DMS53 treated with DMSO at 0.1 percent for 48 hours (cell line): ENCODE measurements at regions not wholly inside any gene's neighbourhood (a gene's known extent, or its start where the extent isn't known, plus 50 kb on each side); places are given as distances from the start of the nearest gene placed in this dataset.
"Not testable (repeated sequence)": the region's sequence is repeated elsewhere in the genome, so short reads cannot be mapped to it uniquely, and the experiment has no call there.

Source experiments
- DNase-seq: peaks from one replicate; lab custom pipeline; 2025; ENCODE audit not compliant: unreplicated experiment; lab: John Stamatoyannopoulos, UW

DNA sequence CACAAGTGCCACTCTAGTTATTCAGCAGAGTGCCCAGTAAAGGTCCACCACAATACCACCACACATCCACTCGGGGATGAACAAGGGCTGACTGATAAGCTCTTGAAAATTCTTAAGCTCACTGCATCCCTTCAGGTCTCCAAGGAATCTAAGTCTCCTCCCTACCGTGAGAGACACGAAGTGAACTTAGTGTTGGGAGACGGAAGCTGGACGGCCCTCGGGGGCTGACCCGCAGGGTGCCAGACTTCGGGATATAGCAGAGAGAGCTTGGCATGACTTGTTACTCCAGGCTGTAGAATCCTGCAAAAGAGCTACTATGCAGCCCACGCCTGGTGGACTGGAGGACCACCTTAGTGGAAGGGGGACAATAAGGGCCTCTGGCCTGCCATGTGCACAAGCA is 75.1 kb downstream of the LYZL1 start:
- DNase-seq = not testable (repeated sequence)

DNA sequence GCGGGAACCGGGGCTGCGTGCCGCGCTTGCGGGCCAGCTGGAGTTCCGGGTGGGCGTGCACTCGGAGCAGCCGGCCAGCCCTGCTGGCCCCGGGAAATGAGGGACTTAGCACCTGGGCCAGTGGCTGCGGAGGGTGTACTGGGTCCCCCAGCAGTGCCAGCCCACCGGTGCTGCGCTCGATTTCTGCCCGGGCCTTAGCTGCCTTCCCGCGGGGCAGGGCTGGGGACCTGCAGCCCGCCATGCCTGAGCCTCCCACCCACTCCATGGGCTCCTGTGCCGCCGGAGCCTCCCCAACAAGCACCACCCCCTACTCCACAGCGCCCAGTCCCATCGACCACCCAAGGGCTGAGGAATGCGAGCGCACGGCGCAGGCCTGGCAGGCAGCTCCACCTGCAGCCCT is 77.3 kb downstream of the LYZL1 start:
- DNase-seq = not testable (repeated sequence)

DNA sequence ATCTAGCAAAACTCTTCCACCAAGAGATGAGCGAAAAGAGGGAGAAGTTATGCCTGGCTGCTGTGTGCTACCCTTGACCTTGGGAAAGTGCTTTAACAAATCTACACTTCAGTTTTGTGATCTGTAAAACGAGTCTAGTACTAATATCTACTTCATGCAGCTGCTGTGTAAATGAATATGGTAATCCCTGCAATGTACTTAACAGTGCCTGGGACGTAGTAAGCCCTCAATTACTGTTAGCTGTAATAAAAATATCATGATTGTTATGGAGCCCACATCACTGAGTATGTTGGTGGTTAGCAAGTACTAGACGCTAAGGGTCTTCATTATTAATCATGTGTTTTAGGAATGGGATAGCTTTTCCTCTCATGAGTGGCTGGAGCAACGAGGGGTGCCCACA is 80.5 kb downstream of the LYZL1 start:
- no peak for DNase-seq

DNA sequence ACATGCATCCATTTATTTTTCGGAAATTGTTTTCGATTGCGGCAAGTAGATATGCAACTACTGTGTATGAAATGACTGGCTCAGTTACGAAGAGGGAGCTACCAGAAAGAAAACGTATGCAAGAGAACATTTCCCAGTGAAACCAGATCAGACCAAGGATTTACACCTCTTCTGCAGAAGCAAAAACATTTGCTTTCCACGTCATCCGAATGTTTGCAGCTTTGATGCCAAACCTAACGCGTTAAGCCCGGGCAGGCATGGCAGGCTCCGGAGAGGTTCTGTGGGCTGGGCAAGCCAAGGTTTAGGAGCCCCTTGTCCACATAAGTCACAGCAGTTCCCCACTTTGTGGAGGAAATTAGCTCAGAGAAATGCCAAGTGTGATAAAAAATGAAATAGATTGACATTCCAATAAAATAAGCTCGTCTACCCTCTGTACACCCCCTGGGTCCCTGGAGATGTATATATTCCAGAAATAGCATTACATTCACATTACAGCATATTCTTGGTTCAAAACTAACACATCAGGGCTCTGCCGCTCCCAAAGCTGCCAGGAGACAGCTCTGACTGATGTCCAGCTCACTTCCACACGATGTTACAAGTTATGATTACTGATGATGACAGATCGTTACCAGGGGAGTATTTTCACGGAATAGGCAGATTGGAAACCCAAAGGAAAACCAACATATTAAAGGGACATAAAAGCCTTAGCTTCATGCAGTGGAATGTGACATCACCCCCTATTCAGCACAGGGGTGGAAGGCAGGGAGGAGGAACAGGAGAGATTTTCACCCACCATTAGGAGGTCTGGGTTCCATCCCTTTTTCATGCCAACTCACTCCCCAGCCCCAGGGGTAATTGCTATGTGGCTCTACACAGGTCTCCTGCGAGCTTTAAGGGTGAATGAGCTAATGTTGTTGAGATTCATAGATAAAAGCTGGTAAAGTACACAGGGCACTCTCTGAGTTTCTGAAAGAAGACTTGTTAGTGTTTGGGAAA is 81.5 kb downstream of the LYZL1 start:
- no peak for DNase-seq

DNA sequence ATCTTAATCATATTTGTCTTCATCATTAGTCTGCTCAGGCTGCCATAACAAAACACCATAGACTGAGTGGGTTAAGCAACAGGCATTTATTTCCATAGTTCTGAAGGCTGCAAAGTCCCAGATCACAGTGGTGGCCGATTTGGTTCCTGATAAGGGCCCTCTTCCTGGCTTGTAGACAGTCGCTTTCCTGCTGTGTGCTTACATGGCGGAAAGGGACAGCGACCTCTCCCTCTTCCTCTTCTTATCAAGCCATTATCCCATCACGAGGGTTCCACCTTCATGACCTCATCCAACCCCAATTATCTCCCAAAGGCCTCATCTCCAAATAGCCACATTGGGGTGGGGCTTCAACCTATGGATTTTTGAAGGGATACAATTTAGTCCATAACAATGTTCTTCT is 84.0 kb downstream of the LYZL1 start:
- no peak for DNase-seq

DNA sequence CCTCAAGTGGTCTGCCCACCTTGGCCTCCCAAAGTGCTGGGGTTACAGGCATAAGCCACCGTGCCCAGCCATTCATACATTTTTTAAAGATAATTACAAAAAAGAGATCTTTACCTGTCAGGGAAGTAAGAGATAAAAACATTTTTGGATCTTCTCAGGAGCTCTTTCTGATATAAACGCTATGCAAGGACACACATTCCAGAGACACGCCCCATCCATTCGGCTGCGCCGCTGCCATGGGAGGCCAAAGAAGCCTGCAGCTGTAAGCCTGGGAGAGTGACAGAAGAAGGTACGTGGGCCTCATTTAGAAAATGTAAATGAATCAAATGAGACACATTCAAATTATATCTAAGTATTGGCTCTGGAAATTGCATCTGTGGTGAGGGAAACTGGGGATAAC is 85.3 kb downstream of the LYZL1 start:
- DNase-seq = no peak

DNA sequence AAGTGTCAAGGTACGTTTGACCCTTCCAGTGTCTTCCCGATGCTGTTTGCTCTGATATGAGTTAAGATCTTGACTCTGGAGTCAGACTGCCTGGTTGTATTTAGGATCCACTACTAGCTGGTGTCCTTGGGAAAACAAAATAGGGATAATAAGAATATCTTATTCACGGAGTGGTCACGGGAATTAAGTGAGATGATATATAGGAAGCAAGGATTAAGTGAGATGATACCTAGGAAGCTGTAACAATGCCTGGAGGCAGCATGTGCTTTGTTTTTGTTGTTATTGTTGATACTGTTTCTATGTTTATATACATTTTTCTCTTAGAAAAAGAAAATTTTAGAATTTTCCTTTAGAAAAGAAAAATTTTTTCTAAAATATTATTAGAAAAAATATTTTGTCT is 87.0 kb downstream of the LYZL1 start:
- no peak for DNase-seq

DNA sequence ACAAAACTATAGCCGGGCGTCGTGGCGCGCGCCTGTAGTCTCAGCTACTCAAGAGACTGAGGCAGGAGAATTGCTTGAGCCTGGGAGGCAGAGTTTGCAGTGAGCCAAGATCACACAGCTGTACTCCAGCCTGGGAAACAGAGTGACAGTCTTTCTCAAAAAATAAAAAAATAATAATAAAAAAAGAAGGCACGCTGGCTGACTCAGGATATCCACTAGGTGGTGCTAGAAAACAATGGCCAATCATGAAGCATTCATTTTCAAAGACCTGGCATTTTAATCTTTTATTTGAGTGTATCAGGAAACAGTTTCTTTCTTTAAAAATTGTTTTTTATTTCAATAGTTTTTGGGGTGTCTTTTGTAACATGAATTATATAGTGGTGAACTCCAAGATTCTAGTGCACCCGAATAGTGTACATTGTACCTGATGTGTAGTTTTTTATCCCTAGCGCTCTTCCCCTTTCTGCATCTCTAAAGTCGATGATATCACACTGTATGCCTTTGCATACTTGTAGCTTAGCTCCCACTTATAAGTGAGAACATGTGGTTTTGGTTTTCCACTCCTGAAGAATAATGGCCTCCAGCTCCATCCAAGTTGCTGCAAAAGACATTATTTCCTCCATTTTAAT is 88.6 kb downstream of the LYZL1 start:
- peak; percentile 30 for DNase-seq

DNA sequence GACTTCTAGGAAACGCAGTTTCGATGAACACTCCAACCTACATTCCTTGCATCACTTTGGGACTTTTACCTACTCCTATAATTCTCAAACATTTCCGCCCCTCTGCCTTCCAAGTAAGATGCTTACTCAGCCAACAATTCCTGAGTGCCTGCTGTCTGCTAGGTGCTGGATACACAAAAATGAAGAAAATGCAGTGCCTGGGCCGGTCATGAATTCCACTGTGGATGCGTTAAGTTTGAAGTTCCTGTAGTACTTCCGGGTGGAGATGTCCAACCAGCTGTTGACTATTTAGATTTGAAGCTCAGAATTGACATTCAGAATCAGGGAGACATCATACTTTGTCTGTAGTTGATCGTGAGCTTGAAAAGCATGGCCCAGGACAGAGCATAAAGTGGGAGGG is 89.2 kb downstream of the LYZL1 start:
- no peak for DNase-seq

DNA sequence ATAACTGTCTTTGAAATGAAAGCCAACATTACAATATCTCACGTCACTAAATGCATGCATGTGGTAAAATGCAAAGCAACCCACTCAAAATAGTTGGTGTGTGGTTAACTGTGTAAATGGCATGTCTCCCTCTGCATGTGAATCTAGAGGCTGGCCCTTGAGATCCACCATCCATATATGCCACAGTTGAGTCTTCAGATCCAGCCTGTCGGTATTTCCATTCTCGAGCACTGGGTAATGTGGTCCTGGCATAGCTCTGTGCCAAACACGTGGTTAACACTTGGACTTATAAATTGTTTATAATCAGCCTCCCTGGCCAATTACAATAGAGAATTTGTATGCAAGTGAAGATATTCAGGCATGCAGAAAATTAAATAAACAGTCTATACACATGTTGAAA is 90.3 kb downstream of the LYZL1 start:
- DNase-seq = no peak

DNA sequence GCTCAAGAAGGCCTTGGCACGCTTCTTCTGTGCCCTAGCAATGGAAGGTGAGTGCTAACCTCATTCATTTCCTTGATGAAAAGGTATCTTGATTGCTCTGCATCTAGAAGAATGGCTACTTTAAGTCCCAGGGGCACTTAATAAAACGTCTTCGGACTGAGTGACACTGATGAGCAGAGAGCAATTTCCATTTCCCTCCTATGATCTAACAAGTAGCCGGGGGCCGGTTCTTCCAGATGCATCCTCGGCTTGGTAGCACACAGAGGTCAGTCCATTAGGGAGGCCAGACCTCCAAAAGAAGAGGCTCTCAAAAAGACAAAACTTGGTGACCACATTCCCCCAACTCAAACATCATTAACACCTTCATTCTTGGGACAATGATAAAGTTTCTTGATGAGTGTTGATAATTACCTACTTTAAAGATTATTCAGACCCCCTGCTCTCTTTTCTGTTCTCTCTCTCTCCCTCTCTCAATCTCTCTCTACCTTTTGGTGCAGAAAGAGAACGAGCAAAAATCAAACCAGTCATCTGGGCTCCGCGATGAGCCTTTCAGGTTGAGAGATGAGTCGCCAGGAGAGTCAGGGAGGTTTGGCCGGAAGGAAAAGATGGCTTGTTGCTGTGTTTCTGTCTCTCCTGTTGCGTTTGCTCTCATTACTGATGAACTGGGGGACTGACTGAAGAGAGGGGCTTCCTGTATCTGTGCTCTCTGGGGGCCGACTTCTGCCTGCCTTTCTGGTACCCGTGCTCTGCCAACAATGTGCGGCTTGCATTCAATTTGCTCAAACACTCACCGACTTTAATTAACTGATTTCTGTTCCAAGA is 91.1 kb downstream of the LYZL1 start:
- DNase-seq = not testable (repeated sequence)

DNA sequence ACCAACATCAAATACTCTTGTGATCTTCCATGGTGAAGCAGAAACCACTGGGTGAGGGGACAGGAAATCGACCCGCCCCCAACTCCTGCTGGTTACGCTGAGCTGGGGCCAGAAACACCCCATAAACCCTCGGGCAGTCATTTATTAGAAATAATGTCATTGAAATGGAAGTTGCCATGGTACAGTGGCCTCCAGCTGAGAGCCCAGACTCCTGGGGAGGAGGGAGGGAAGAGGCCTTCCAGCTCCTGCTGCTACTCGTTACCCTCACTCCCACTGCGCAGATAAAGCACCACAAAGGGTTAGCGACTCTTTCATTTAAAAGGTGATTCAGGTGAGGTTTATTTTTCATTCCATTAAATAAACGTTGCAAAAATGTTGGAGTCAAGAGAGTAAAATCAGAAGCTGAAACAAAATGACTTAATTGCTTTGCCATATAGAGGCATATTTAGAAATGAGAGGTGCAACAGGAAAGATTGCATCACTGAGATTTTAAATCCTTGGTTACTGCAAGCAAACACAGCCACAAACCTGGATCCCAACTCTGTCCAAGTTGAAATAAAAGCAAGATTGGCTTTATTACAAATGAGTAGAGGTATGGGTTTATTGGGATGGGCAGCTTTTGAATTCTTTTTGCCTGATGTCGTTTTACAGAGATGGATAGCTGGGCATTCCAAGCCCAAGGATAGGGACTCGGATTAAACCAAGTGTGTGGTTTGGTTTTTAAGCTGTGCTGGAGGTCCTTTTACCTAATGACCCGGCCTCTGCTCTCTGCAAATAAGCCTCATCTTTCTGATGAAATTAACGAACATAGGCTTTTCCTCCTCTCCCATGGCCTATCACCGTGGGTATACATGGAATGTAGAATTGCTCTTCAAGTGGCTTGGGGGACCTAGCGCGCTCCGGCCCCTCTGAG is 92.0 kb downstream of the LYZL1 start:
- not testable (repeated sequence) for DNase-seq

DNA sequence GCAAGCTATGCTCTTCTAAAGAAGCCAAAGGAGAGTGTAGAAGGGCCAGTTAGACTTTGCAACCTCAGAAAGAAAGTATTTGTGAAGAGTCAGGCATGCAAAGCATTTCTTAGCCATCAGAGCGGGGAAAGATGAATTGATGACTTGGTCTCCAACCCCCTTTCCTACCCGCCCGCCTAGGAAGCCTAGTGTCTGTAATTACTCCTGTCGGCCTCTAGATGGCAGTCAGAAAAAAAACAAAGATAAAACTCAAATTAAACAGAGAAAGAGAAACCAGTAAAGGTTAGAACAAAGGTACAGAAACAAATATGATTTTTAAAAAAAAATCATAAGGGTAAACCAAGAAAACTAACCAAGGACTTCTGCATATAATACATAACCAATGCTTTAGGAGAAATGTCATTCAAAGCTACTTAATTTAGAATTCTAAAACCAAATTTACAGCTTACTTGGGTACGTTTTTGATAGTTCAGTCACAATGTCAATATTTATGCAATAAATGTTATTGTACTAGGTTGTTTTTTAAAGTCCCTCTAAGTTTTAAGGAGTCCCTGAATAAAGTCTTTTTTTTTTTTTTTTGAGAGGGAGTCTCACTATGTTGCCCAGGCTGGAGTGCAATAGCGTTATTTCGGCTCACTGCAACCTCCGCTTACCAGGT is 97.6 kb downstream of the LYZL1 start:
- peak; percentile 43 for DNase-seq

DNA sequence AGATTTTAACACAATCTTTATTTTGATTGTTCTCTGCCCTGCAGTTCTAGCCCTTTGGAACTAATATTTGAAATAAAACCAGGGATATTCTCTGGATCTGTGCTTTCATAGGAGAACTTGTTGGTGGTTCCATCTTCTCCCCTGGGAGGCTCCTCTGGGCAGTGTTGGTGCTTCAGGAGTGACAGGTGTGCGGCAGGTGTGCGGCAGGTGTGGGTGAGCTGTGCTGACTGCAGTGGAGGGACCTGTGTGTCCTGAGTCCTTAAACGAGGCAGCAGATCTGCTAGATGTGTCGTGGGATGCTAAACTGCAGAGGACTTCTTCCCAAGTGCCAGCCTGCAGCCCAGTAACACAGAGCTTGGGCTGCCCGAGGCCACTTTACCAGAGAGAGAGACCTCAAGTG is 98.4 kb downstream of the LYZL1 start:
- DNase-seq = peak; percentile 92

DNA sequence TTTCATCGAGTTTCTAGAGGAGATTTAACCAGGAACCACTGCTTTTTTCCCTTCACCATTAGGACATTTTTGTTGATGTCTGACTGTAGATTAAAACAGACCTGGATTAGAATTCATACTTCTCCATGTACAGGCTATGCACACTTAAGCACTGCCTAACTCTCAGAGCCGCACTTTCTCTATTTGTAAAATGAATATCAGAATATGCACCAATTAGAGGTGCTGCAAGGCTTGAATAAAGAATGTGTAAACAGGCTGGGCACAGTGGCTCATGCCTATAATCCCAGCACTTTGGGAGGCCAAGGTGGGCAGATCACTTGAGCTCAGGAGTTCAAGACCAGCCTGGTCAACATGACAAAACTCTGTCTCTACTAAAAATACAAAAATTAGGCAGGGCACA is 99.2 kb downstream of the LYZL1 start:
- peak; percentile 11 for DNase-seq

DNA sequence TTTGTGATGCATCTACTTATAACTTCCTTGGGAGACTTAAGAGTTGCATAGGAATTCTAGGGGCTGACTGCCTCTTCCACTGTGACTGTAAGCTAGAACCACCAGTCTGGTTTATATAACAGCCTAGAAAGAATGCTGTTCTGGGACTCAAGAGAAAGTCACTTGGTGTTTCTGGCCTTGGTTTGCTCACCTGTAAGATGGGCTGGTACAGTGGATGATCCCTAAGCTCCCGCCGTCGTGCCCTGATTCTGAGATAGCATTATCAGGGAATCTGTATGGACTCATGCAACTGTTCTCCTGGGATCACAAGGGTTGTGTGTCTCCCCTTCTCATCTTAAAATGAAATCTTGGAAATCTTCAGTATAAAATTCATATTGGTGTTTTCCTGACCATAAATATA is 100.6 kb downstream of the LYZL1 start:
- no peak for DNase-seq

DNA sequence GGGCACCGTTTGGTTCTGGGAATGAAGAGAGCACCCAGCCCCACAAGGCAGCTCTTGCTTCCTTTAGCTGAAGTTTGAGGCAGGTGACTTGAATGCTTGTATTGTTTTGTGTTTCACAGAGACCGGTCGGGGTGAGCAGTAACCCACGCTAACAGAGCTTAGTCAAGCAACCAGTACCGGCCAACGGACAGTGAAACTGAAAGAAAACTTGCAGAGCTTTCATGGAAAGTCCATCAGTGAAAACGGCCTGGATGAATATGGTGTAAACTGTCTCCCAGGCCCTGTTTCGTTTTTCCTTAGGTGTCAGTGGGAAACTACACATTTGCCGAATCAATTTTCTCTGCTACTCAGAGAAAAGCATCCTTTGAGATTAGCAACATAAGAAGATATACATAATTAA is 101.1 kb downstream of the LYZL1 start:
- no peak for DNase-seq

DNA sequence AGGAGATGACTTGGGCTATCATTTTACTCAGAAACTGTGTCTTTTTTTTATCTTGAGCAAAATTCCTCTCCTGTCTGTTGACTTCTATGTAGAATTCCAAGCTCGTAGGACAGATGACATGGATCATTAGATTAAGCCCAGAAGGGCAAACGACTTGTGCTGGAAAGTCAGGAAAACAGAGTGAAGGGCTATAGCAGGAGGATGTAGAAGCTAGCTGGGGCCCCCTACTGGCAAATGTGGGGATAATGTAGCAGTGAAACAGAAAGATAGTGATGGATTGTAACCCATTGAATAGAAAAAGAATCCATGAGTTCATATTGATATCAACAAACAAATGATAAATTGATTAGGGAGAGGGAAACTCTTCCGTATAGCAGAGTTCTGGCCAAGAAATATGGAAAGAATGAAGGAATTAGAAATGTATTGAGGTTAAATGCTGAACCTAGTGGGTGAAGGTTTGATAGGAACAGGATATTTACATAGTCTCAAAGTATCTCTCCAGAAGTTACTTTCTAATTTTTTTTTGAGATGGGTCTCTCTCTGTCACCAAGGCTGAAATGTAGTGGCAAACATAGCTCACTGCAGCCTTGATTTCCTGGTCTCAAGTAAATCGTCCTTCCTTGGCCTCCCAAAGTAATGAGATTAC is 103.6 kb downstream of the LYZL1 start:
- DNase-seq = peak; percentile 60

DNA sequence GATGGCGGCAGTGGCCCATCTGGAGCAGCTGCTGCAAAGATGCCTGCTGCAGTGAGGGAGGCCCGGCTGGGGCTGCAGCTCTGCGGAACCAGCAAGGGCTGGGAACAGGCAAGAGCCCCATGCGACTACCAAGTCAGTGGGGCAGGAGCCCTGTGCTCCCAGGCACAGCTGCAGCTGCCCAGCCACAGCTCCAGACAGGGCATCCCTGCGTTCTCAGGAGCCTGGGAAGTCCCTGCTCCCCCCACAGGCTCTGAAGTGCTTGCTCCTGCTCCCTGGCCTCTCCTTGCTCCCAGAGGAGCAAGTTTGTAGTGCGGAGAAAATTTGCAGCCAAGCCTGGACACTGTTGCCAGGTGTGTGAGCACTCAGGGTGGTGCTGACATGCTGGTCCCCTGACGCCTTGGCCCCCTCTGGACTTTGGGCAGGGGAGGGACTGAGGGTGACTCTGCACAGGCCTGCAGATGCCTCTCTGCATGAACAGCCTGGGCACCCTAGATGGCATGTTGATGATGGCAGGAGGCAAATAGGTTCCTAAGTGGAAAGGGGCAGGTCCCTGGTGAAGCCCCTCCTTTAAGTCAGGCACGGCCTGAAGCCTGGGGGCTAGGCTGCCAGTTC is 105.6 kb downstream of the LYZL1 start:
- DNase-seq = no peak
